ENCODE measurements at regions not wholly inside any gene's neighbourhood (a gene's known extent, or its start where the extent isn't known, plus 50 kb on each side); places are given as distances from the start of the nearest gene placed in this dataset.

DNA sequence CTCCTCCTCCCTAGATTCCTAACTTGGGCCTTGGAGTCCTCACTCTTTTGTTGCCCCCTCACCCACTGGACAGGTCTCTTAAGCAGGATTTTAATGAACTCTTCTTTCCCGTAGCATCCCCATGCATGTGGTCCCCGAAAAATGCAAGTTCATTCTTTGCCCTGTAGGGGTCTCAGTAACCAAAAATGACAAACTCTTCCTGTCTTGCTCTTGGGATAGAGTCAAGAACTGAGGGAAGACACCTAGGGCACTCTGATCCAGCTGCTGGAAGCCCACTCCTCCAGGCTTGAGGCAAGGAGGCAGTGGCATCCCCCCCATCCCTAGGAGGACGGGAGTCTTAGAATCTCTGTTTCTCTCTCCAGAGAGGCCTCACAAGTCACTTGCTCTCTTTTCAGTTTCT, 987.0 kb downstream of the DIAPH3 start:
- TF ChIP-seq, protein P1, sequence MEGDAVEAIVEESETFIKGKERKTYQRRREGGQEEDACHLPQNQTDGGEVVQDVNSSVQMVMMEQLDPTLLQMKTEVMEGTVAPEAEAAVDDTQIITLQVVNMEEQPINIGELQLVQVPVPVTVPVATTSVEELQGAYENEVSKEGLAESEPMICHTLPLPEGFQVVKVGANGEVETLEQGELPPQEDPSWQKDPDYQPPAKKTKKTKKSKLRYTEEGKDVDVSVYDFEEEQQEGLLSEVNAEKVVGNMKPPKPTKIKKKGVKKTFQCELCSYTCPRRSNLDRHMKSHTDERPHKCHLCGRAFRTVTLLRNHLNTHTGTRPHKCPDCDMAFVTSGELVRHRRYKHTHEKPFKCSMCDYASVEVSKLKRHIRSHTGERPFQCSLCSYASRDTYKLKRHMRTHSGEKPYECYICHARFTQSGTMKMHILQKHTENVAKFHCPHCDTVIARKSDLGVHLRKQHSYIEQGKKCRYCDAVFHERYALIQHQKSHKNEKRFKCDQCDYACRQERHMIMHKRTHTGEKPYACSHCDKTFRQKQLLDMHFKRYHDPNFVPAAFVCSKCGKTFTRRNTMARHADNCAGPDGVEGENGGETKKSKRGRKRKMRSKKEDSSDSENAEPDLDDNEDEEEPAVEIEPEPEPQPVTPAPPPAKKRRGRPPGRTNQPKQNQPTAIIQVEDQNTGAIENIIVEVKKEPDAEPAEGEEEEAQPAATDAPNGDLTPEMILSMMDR (IDR thresholded peaks at IDR 0.05; ENCODE audit: low read depth, low read length, poor library complexity, severe bottlenecking): peak; percentile 49
- no peak for TF ChIP-seq EZH2phosphoT487 (IDR thresholded peaks at IDR 0.05; ENCODE audit: borderline replicate concordance, low read length)

Data from DOHH2 (cell line).